ENCODE measurements at regions not wholly inside any gene's neighbourhood (a gene's known extent, or its start where the extent isn't known, plus 50 kb on each side); places are given as distances from the start of the nearest gene placed in this dataset.

GRCh38 chr1:70671006-70671405 lies 259.9 kb downstream of the CTH start:
- TF ChIP-seq POLR2A (IDR thresholded peaks at IDR 0.05), result no peak
- TF ChIP-seq CTCF (IDR thresholded peaks at IDR 0.05), result no peak

Data from adrenal gland (tissue), 5 donors.